ENCODE measurements at regions not wholly inside any gene's neighbourhood (a gene's known extent, or its start where the extent isn't known, plus 50 kb on each side); places are given as distances from the start of the nearest gene placed in this dataset.

- no peaks in the 10 kb centered on the region for H3K36me3 Mint-ChIP-seq (ENCODE audit: insufficient read depth in 1 of 3, low read depth in 3 of 3)
- no peak for TF ChIP-seq CTCF (conservative IDR thresholded peaks at IDR 0.05)
- H2BK20ac ChIP-seq (ENCODE audit: low read depth, low read length, poor library complexity, severe bottlenecking) = no peak overlapping the region
- no CpG with 5 or more reads among the region's 1 CpG for WGBS (ENCODE audit: extremely low coverage, insufficient read length, low lambda C conversion rate)
- H3K56ac ChIP-seq (ENCODE audit: insufficient read length, low read depth, low read length) = no peak overlapping the region
- H3K27ac Mint-ChIP-seq = no peak overlapping the region
- H3K27ac ChIP-seq (ENCODE audit: insufficient read length, low read depth, low read length) = no peak overlapping the region
- H3K27me3 Mint-ChIP-seq (ENCODE audit: low read depth) = no peaks in the 10 kb centered on the region
- H4K5ac ChIP-seq (ENCODE audit: insufficient read length, low read depth, low read length) = no peak overlapping the region
- no peak overlapping the region for H3K18ac ChIP-seq (ENCODE audit: insufficient read length, low read depth, low read length)
- H3K23ac ChIP-seq (ENCODE audit: insufficient read length, low read depth, low read length) = no peak overlapping the region
- no peaks in the 10 kb centered on the region for H3K9me3 ChIP-seq (ENCODE audit: control insufficient read depth, low read depth, low read length)
- H3K4me3 Mint-ChIP-seq = no peak overlapping the region
- no peak overlapping the region for H2BK15ac ChIP-seq (ENCODE audit: low read depth, low read length)
- no peak overlapping the region for H3K9ac ChIP-seq (ENCODE audit: extremely low read depth, insufficient read length, low read length)
- H3K4me2 ChIP-seq (ENCODE audit: insufficient read depth, insufficient read length, low read length) = no peak overlapping the region
- H2AK5ac ChIP-seq (ENCODE audit: insufficient read length, low read length) = no peak overlapping the region
- no peaks in the 10 kb centered on the region for H3K23me2 ChIP-seq (ENCODE audit: insufficient read length, low read depth, low read length, poor library complexity, severe bottlenecking)
- H3K27me3 ChIP-seq (ENCODE audit: insufficient read depth, low read length) = no peaks in the 10 kb centered on the region
- H3K14ac ChIP-seq (ENCODE audit: insufficient read depth, low read length) = no peak overlapping the region
- no peak overlapping the region for H3T11ph ChIP-seq (ENCODE audit: low read length)
- no peaks in the 10 kb centered on the region for H4K20me1 ChIP-seq (ENCODE audit: control insufficient read depth, insufficient read depth, insufficient read length)
- H3K4me1 ChIP-seq (ENCODE audit: insufficient read depth, low read length) = no peaks in the 10 kb centered on the region
- DNase-seq = no peak
- no peaks in the 10 kb centered on the region for H3K79me2 ChIP-seq (ENCODE audit: insufficient read depth, low read length)
- H3K4me1 Mint-ChIP-seq = no peaks in the 10 kb centered on the region
- H3K79me1 ChIP-seq (ENCODE audit: insufficient read depth, low read depth, low read length, poor library complexity, severe bottlenecking) = no peaks in the 10 kb centered on the region
- no peak overlapping the region for H4K91ac ChIP-seq (ENCODE audit: insufficient read length, low read depth, low read length)
- H2BK120ac ChIP-seq (ENCODE audit: low read depth, low read length, poor library complexity, severe bottlenecking) = no peak overlapping the region
- H2BK12ac ChIP-seq (ENCODE audit: insufficient read length, low read depth, low read length) = no peak overlapping the region
- H3K9me3 Mint-ChIP-seq = no peaks in the 10 kb centered on the region; a peak in 1 of 5 replicates
- H2BK5ac ChIP-seq (ENCODE audit: insufficient read length, low read length) = no peak overlapping the region
- H2AFZ ChIP-seq (ENCODE audit: low read length) = no peak overlapping the region
- no peak overlapping the region for H4K8ac ChIP-seq (replicated peaks; ENCODE audit: insufficient read length, low read depth, low read length)
- H3K4ac ChIP-seq (ENCODE audit: low read depth, low read length) = no peak overlapping the region
Observed at GRCh38 chr13:58097831-58098230, 466.3 kb downstream of the PCDH17 start.
